Left lobe of liver (tissue), 2 donors: ENCODE measurements at regions not wholly inside any gene's neighbourhood (a gene's known extent, or its start where the extent isn't known, plus 50 kb on each side); places are given as distances from the start of the nearest gene placed in this dataset.
A peak's percentile ranks its signal among the peaks of the same experiment; 100 is the strongest.

Experiments
- ATAC-seq: fragments of 200-7000 bp; cut with Tn5 transposase; one replicate; pipeline ENCODE4 v1.9.1; 2020; ENCODE audit warnings: mild to moderate bottlenecking, moderate library complexity
- DNase-seq: peaks from one replicate; pipeline ENCODE4 v3.0.0-alpha.2; 2020; ENCODE audit warnings: low spot score
- donor health status: DM: no; HTN: no; CAD: no; lungs with moderate emphysema.
- donor health status: DM: no; HTN: yes; CAD: no.

DNA sequence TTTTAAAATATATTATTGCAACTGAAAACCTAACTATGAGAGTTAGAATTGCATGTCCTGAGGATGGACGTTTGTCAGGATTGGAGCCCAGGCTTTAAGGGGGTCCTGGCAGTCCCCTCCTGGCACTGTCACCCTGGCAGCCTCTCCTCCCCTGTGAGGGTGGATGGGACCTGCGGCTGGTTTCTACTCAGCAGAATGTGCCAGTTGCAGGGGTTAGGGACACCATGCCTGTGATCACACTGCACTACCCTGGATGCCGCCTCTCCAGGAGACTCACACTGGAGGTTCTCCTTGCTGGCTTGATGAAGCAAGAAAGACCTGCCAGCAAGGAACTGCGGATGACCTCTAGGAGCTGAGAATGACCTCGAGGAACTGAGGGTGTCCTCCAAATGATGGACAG is 356.7 kb upstream of the MYT1L start:
- ATAC-seq (no peak), DNase-seq (no peak)

DNA sequence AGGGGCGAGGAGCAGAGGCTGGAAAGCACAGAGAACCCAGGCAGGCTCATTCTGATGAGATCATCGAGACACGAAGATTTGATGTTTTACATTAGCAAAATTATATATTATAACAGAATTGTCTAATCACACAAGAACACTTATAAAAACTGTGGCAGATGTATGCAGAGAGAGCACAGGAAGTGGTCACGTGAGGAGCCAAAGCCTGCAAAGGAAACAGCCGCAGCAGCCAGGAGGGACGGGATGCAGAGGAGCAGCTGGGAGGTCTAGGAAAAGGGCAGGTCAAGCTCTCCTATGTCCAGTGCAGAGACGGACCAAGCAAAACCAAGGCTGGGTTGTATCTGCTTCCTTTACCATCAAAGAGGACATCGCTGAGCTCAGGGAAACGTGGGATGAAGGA is 355.1 kb upstream of the MYT1L start:
- ATAC-seq (no peak), DNase-seq (no peak)

DNA sequence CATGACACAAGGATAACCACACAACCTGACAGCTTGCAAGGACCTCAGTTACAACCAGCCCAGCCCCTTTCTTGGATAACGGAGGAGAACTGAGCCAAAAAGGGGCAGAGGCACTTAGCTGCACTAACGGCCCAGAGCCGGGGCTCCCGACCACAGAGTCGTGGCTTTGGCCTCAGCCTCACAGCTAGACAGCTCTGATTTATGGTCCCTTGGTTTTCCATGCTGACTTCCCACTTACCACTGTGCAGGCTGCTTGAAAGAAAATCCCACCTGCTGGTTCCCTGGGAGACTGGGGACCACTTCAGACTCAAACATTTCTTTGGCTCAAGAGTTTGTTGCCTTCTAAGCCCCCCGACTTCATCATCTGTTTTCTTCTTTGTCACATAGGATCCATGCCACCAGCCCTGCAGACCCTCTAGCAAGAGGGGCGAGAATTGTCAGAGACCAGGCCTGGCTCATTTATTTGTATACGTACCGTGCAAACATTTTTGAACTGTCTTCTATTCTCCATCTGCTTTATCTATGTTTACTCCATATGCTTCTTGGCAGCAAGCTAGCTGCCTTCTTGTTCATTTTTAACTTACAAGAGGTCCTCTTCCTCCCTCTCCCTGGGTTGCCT is 352.6 kb upstream of the MYT1L start:
- ATAC-seq, result no peak

DNA sequence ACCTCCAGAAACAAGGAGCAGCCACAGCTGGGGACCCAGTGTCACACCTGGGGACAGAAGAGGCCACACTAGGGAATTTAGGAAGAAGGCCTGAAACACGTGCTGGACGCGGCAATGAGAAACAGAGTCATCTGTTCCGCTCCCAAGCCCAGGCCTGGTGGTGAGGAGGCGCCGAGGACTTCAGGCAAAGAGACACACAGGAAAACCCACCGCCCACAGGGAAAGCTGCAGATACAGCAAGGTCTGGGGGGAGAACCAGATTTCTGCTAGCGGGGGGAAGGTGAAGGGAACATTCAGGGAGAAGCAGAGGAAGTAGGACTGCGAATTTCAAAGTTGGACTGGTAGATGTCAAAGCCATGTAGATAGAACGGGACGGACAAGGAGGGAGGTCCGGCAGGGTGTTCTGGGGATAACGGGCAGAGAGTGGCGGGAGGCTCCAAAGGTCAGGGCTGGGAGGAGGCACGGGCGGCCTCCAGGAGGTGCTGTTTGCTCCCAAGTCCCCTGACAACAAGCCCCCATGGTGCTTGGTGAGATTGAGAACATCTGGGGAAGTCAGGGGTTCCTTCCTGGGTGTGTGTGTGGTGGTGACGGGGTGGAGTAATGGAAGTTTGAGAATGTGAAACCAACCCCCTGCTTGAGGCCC is 351.7 kb upstream of the MYT1L start:
- DNase-seq (no peak), ATAC-seq (no peak)

More for the DNA sequence above, 352.6 kb upstream of the MYT1L start:
- no peak for DNase-seq

DNA sequence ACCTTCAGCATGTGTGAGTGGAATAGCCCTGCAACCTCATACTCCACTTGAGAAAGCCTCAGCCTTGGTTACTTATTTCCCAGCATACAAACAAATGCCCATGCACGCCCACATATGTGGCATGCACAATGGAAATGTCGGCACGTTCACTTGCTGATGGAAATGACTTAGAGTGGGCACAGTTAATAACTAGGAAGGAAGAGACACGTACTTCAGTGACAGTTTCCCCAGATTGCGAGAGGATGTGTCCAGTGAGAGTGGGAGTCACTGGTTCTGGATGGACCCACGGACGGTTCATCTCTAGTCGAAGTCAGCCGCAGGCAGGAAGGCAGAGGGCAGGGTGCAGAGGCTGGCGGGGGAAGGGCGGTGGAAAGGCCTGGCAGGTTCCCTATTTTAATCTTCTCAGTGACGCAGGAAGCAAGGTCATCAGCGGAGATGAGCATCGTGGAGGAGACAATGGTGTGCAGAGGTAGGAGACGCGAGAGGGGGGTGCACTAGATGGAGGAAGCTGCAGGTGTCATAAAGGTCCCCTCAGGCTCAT is 350.7 kb upstream of the MYT1L start:
- DNase-seq (no peak), ATAC-seq (no peak)

DNA sequence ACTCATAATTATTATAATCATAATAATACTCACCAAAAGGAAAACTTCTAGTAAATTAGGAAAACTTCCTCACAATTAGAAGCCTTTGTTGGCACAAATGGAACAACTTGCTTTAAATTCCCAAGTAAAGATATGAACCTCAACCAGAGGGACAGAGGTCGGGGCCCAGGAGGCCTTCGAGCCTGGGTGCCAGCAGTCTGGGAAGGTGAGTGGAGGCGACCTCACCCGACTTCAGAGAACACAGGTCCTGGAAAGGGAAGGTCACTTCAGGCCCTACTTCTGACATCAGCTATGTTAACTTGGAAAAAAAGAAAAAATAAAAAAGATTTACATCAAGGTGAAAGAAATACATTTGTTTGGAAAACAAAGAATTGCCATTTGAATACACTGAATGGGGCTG is 350.0 kb upstream of the MYT1L start:
- no peak for ATAC-seq
- no peak for DNase-seq

DNA sequence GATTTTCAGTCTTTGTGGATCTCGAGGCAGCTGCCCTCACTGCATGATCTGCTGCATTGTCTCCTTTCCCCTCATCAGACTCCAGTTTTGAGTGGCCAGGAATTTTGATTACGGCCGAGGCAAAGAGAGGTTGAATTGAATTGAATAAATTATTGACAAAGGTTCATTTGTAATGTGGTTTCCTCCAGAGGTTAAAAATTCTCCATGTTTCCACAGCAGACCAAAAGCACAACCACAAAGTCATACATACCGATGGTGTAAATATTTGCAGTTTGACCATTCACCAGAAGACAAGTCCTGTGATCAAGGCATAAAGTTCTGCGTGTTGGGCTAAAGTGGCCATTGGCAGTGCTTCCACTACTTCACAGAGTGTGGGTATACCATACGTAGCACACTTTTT is 343.8 kb upstream of the MYT1L start:
- DNase-seq (no peak), ATAC-seq (no peak)

DNA sequence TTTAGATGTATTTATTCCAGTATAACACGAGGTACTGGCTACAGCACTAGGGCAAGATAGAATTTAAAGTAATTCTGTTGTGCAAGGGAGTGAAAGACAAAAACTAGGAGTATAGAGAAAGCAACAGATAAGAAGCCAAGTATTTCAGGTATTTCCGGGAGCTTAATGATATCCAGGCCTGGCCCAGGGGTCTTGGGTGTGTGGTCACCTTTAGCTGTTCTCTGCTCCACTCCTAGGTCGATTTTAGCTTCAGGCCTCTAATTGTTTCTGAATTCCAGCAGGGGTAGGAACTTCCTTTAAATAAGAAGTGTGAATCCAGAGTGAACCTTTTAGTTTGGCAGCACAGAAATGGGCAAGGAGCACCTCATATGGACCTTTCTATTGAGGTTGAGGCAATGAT is 342.3 kb upstream of the MYT1L start:
- DNase-seq, result no peak
- no peak for ATAC-seq

DNA sequence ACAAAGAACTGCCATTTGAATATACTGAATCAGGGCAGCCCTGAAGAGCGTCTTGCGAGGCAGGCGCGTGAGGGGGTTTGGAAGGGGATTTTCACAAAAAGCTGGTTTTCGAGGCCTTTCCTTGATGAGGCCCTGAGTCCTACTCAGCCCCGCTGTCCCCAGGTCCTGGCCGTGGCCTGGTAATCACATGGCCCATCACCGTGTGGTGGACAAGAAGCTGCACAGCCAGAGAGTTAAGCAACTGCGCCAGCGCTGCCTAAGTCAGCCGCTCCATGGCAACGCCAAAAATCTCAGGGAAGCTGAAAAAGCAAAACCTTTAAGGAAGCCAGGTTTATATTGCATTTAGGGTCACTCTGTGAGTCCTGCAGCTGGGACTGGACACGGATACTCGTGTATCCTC is 341.2 kb upstream of the MYT1L start:
- no peak for ATAC-seq
- DNase-seq, result no peak

DNA sequence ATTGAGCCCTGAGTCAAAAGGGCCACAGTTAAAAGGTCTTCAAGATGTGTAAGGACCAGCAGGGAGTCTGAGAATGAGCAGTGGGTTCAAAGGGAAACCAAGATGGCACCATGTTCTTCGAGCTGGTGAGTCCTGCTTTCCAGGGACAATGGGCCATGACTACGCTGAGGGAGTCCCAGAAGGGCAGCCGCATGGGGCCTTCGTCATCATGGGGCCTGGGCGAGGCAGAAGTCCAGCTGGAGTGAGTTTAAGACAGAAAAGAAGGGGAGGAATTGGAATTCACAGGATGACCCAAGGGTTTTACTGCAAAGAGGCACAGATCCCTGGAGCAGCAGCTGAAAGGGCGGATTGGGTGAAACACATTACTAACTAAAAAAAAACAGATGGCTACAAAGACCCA is 340.8 kb upstream of the MYT1L start:
- DNase-seq (no peak), ATAC-seq (no peak)

DNA sequence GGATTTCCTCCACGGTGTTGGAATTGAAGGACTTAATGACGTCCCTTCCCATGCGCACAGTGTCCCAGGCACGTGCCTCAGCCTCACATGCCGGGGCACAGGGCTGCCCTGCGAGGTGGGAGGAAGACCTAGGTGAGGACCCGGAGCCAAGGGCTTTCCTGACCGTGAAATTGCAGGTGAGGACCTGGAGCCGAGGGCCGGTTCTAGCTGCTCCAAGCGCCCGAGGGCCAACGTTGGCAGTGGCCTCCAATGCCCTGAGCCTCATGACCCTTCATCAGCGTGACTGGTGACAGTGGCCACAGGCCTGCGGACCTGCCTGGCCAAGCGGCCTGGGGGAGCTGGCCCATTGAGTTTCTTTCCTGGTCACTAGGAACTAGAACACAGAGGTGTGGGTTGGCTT is 338.2 kb upstream of the MYT1L start:
- ATAC-seq (no peak), DNase-seq (no peak)

DNA sequence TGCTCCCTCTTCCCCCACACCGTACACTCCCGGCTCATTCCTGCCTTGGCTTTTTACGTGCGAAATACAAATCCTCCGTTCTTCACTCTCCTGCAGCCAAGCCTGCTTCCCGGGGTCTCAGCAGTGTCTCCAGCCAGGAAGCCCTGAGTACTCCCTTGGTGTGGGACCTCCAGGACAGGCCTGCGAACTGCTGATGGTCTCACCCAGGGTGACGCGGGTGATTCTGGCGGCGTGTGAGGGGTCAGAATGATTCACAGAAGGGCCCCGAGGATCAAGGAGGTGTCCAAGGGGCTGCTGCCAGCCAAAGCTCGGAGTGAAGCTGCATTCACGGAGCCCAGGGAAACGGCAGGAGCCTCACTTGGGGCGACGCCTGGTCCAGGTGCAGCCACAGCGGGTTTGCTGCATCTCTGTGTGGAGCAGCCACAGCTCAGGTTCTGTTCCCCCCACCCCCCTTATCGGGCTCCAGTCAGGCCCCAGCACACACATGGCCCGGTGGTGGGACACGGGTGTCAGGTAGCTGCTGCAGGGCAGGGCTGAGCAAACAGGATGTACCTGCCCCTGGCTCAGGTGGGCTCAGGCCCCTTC is 337.7 kb upstream of the MYT1L start:
- no peak for ATAC-seq
- no peak for DNase-seq

DNA sequence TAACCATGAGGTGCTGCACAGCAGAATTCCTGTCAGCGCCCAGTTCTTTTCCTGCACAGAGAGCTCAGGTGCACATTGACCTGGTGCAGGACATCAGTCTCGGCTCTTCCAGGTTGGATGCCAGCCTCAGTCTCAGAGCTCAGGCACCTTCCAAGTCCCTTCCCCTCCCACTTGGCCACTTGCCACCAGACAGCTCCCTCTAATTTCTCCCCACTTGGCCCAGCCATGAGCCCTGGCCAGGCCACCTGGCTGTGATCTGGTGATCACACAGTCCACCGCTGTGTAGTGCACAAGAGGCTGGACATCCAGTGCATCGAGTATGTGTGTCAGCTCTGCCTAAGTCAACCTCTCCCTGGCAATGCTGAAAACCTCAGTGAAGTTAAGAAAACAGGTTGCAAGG is 336.6 kb upstream of the MYT1L start:
- no peak for DNase-seq
- no peak for ATAC-seq

DNA sequence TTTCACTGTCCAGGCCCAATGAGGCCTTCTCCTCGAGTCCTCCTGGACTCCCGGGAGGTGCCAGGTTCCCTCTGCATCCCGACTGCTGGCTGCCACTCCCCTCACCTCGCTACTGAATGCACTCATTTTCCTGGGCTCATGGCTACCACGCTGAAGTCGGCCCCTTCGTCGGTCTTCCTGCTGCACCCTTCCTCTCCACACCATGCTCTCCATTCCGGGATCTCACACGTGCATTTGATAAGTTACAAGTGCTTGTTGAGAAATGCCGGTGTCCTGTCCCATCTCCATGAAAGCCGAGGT is 334.7 kb upstream of the MYT1L start:
- ATAC-seq (no peak), DNase-seq (no peak)

DNA sequence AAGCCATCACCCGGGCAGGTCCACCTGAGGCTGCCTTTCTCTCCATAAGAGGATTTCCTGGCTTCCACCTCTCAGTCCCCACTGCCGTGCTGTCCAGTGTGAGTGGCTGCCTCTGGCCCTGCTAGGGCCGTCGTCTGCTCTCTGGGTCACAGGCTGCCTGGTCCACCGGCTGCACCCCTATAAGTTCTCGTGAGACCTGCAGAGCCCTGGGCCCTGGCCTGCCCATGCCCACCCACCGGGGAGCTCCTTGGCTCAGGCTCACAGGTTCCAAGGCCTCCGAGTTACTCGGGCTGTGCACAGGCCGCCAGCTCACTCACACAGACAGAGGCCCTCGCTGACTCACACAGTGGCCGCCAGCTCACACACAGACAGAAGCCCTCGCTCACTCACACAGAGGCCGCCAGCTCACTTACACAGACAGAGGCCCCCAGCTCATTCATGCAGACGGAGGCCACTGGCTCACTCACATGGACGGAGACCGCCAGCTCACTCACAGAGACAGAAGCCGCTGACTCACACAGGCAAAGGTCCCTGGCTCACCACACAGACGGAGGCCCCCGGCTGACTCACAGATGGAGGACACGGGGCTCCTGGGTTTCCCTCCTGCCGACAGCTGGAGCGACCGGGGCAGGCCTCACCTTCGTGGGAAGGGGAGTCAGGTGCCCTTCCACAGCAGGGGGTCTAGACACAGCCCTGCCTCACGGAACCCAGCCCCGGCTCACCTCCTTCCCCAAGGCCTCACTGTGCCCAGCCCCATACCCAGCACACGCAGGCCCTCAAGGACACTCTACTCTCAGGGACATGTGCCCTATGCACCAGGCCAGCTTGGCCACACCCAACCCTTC is 334.1 kb upstream of the MYT1L start:
- ATAC-seq, result no peak
- no peak for DNase-seq

DNA sequence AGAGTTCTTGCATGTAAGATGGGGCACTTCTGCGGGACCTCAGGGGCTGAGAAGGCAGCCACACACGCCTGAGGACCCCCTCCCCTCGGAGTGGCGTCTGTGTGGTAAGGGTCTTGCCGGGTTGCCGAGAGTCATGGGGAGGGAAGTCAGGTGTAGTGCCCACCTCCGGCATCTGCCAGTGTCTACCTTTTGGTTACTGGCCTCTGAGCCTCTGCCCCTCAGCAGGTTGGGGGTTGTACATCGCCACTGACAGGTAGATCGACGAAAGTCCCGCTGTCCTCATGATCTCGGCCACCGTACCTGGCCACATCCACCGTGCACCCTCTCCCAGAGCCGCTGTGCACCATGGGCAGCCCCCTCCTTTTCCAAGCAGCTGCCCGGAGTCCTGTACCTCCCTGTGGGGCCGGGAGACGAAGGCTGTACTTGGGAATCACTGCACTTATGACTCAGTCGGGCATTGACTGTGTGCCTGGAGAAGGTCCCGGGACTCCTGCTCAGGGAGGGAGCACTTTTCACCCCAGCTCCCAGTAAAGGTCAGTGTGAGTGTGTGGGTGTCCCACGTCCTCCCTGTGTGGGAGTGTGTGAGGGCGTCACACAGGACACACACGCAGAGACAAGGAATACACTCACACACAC is 332.4 kb upstream of the MYT1L start:
- DNase-seq (peak; percentile 28), ATAC-seq (no peak)

DNA sequence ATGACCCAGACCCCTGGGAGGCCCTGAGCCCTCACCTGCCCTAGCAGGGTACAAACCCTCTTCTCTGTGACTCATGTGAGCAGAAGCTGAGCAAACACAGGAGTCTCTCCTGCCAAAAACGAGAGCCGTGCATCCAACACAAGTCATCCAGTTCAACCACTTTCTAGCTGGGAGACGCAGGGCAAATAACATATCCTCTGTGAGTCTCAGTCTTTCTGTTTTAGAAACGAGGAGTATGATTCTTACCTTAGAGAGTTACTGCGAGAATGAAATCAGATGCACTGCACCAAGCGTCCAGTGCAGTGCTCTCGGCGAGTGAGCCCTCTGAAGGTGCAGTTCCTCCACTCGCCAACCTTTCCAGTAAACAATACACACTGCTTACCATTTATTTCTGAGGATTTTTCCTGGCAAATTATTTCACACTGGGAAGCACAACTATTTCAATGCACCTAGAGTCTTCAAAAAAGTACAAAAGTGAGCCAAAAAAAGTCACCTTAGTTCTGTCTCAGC is 331.8 kb upstream of the MYT1L start:
- no peak for ATAC-seq
- no peak for DNase-seq

DNA sequence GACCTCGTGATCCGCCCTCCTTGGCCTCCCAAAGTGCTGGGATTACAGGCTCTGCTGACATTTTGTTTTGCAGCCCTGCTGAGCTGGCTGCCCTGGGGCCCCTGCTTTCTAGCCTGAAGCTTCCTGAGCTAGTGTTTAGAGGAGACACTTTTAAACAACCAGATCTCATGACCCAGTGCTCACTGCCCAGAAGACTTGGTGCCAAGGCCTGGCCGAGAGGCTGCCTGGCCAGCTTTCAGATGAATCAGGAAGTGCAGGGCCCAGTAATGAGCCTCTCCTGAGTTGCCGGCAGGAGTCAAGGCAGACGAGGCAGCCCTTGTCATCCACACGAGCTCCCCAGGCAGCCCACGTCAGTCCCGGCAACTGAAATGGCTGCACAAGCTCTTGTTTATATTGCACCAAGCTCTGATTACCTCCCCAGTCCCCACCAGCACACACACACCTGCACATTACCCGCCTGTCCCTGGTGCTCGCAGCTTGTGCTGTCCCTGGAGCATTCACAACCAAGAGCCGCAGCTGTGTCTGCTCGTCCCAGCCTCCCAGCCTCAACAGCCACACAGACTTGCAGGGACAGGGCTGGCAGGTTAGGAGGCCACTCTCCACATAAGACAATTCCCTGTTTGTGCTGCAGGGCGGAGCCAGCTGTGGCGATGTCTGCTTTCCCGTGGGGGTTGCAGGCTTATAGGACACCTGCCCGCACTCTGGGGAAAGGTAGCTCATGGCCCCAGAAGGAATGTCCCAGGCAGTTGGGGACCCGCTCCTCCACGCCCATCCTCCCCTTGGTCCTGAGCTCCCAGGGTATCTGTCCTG is 331.2 kb upstream of the MYT1L start:
- no peak for DNase-seq
- no peak for ATAC-seq

DNA sequence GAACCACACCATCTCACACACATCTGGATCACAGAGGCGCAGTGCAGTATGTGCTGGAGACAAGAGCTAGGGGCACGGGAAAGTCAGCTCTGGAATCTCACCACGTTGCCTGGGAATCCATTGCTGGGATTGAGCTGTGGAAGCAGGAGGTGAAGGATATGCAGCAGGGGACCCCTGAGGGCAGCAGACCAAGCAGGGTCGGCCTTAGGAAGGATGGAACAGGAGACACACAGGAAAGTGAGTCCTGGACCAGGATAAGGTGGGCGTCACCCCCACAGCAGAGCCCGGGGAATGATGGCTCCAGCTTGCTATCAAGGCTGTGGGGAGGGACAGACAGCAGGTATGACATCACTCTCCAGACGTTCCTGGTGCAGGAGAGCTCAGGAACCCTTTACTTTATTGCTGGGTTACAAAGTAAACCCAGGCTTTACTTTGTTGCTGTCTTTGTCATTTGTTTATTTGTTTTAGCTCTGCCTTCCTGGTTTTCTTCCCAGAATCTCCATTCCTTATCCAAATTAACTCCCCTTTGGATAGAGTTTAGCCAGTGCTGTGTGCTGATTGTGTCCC is 329.8 kb upstream of the MYT1L start:
- DNase-seq (no peak), ATAC-seq (no peak)
